DND-41 (cell line): ENCODE measurements at regions not wholly inside any gene's neighbourhood (a gene's known extent, or its start where the extent isn't known, plus 50 kb on each side); places are given as distances from the start of the nearest gene placed in this dataset.
"Not testable (repeated sequence)": the region's sequence is repeated elsewhere in the genome, so short reads cannot be mapped to it uniquely, and the experiment has no call there.

Source experiments
- CTCF ChIP-seq: IDR thresholded peaks from 2 replicates; pipeline ENCODE4 v1.5.1; 2012; ENCODE audit warnings: borderline replicate concordance, low read length, moderate library complexity, mild to moderate bottlenecking; ENCODE audit not compliant: poor library complexity, severe bottlenecking; ENCODE audit errors: extremely low read depth
- EZH2 ChIP-seq: IDR thresholded peaks from 3 replicates; pipeline ENCODE4 v1.6.1; 2012; ENCODE audit warnings: borderline replicate concordance, low read depth, mild to moderate bottlenecking, moderate library complexity, low read length, inconsistent platforms; ENCODE audit not compliant: severe bottlenecking

DNA sequence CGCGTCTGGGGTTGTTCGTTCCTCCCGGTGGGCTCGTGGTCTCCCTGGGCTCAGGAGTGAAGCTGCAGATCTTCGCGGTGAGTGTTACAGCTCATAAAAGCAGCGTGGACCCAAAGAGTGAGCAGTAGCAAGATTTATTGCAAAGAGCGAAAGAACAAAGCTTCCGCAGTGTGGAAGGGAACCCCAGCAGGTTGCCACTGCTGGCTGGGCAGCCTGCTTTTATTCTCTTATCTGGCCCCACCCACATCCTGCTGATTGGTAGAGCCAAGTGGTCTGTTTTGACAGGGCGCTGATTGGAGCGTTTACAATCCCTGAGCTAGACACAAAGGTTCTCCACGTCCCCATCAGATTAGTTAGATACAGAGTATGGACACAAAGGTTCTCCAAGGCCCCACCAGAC, 1909.2 kb downstream of the ARAP2 start:
- TF ChIP-seq CTCF, EZH2: not testable (repeated sequence)
